ENCODE measurements at regions not wholly inside any gene's neighbourhood (a gene's known extent, or its start where the extent isn't known, plus 50 kb on each side); places are given as distances from the start of the nearest gene placed in this dataset.
"Not testable (repeated sequence)": the region's sequence is repeated elsewhere in the genome, so short reads cannot be mapped to it uniquely, and the experiment has no call there.

- Histone ChIP-seq H3K9me3 (no peaks in the 10 kb centered on the region), H3K4me3 (no peak overlapping the region), H3K4me1 (no peaks in the 10 kb centered on the region), H3K36me3 (no peaks in the 10 kb centered on the region), H3K27ac (no peak overlapping the region), H3K27me3 (no peaks in the 10 kb centered on the region)
- TF ChIP-seq CTCF (IDR thresholded peaks at IDR 0.05): no peak
- no peak for ATAC-seq
- intact Hi-C loops (cut with DNase I): no loop called here
- no peak for DNase-seq
Observed at GRCh38 chr4:158958489-158959270, 144.2 kb upstream of the RAPGEF2 start.

- TF ChIP-seq CTCF (IDR thresholded peaks at IDR 0.05): no peak
- H3K27me3 ChIP-seq: no peaks in the 10 kb centered on the region
- no peaks in the 10 kb centered on the region for H3K4me1 ChIP-seq
- H3K36me3 ChIP-seq: no peaks in the 10 kb centered on the region
- H3K27ac ChIP-seq: no peak overlapping the region
- no peak for DNase-seq
- no peak for ATAC-seq
- intact Hi-C loops (cut with DNase I): no loop called here
- no peaks in the 10 kb centered on the region for H3K9me3 ChIP-seq
- no peak overlapping the region for H3K4me3 ChIP-seq
Observed at GRCh38 chr4:158962393-158962792, 140.5 kb upstream of the RAPGEF2 start.

GRCh38 chr4:158963282-158963681 is 139.6 kb upstream of the RAPGEF2 start:
- H3K4me1 ChIP-seq; ATAC-seq; H3K9me3 ChIP-seq; DNase-seq; intact Hi-C loops (cut with DNase I); H3K27ac ChIP-seq; H3K27me3 ChIP-seq; H3K36me3 ChIP-seq; H3K4me3 ChIP-seq: not testable (repeated sequence)

GRCh38 chr4:158964114-158964727 is 138.7 kb upstream of the RAPGEF2 start:
- H3K4me3 ChIP-seq: no peak overlapping the region
- no peak for ATAC-seq
- DNase-seq: no peak
- H3K36me3 ChIP-seq: no peaks in the 10 kb centered on the region
- no peaks in the 10 kb centered on the region for H3K4me1 ChIP-seq
- H3K27ac ChIP-seq: no peak overlapping the region
- TF ChIP-seq CTCF (IDR thresholded peaks at IDR 0.05): no peak
- H3K27me3 ChIP-seq: no peaks in the 10 kb centered on the region
- H3K9me3 ChIP-seq: no peaks in the 10 kb centered on the region
- intact Hi-C loops (cut with DNase I): no loop called here

GRCh38 chr4:158964728-158965124 is 138.2 kb upstream of the RAPGEF2 start:
- no peak overlapping the region for H3K4me3 ChIP-seq
- H3K4me1 ChIP-seq: no peaks in the 10 kb centered on the region
- no peak for DNase-seq
- intact Hi-C loops (cut with DNase I): no loop called here
- H3K9me3 ChIP-seq: no peaks in the 10 kb centered on the region
- H3K27me3 ChIP-seq: no peaks in the 10 kb centered on the region
- no peak overlapping the region for H3K27ac ChIP-seq
- no peak for ATAC-seq
- no peak for TF ChIP-seq CTCF (IDR thresholded peaks at IDR 0.05)
- H3K36me3 ChIP-seq: no peaks in the 10 kb centered on the region

GRCh38 chr4:158965226-158965625 is 137.7 kb upstream of the RAPGEF2 start:
- no peak for TF ChIP-seq CTCF (IDR thresholded peaks at IDR 0.05)

More at GRCh38 chr4:158965226-158965625, 137.7 kb upstream of the RAPGEF2 start:
- no peak for DNase-seq
- Histone ChIP-seq H3K27me3 (no peaks in the 10 kb centered on the region), H3K4me1 (no peaks in the 10 kb centered on the region), H3K36me3 (no peaks in the 10 kb centered on the region), H3K27ac (no peak overlapping the region), H3K9me3 (no peaks in the 10 kb centered on the region), H3K4me3 (no peak overlapping the region)
- intact Hi-C loops (cut with DNase I): no loop called here
- ATAC-seq: peak; percentile 80
